GM19351 (cell line): ENCODE measurements at regions not wholly inside any gene's neighbourhood (a gene's known extent, or its start where the extent isn't known, plus 50 kb on each side); places are given as distances from the start of the nearest gene placed in this dataset.
"Not testable (repeated sequence)": the region's sequence is repeated elsewhere in the genome, so short reads cannot be mapped to it uniquely, and the experiment has no call there.

Source experiments
- ATAC-seq: cut with Tn5 transposase; IDR thresholded peaks from one replicate; pipeline ENCODE4 v1.9.1; 2021; ENCODE audit warnings: mild to moderate bottlenecking, moderate library complexity; ENCODE audit not compliant: unreplicated experiment

- no peak for ATAC-seq
Observed at GRCh38 chr20:52446421-52447224, 255.0 kb upstream of the ZFP64 start.

- ATAC-seq = no peak
Observed at GRCh38 chr20:52444455-52444854, 252.9 kb upstream of the ZFP64 start.

- ATAC-seq = no peak
Observed at GRCh38 chr20:52443874-52444273, 252.3 kb upstream of the ZFP64 start.

GRCh38 chr20:52441710-52442109 is 250.1 kb upstream of the ZFP64 start:
- ATAC-seq = no peak

GRCh38 chr20:52439375-52439774 is 247.8 kb upstream of the ZFP64 start:
- no peak for ATAC-seq

GRCh38 chr20:52438326-52438963 is 246.9 kb upstream of the ZFP64 start:
- no peak for ATAC-seq

GRCh38 chr20:52434453-52434852 is 242.9 kb upstream of the ZFP64 start:
- ATAC-seq = no peak

GRCh38 chr20:52434041-52434425 is 242.5 kb upstream of the ZFP64 start:
- ATAC-seq = no peak

GRCh38 chr20:52433326-52434040 is 241.9 kb upstream of the ZFP64 start:
- no peak for ATAC-seq

- no peak for ATAC-seq
Observed at GRCh38 chr20:52432740-52433139, 241.2 kb upstream of the ZFP64 start.

- no peak for ATAC-seq
Observed at GRCh38 chr20:52429029-52429428, 237.4 kb upstream of the ZFP64 start.

GRCh38 chr20:52427960-52428359 is 236.4 kb upstream of the ZFP64 start:
- no peak for ATAC-seq

GRCh38 chr20:52426856-52427255 is 235.3 kb upstream of the ZFP64 start:
- no peak for ATAC-seq

- no peak for ATAC-seq
Observed at GRCh38 chr20:52425701-52426100, 234.1 kb upstream of the ZFP64 start.

- no peak for ATAC-seq
Observed at GRCh38 chr20:52425253-52425652, 233.7 kb upstream of the ZFP64 start.

- not testable (repeated sequence) for ATAC-seq
Observed at GRCh38 chr20:52424357-52424942, 232.9 kb upstream of the ZFP64 start.

GRCh38 chr20:52423536-52424140 is 232.1 kb upstream of the ZFP64 start:
- not testable (repeated sequence) for ATAC-seq

GRCh38 chr20:52422574-52423336 is 231.2 kb upstream of the ZFP64 start:
- ATAC-seq = no peak

- ATAC-seq = no peak
Observed at GRCh38 chr20:52420805-52421204, 229.2 kb upstream of the ZFP64 start.

- ATAC-seq = no peak
Observed at GRCh38 chr20:52419205-52419604, 227.6 kb upstream of the ZFP64 start.
